ENCODE measurements at regions not wholly inside any gene's neighbourhood (a gene's known extent, or its start where the extent isn't known, plus 50 kb on each side); places are given as distances from the start of the nearest gene placed in this dataset.

- TF ChIP-seq CREB1 (IDR thresholded peaks at IDR 0.05; ENCODE audit: low read depth) (no peak), USF1 (IDR thresholded peaks at IDR 0.05) (no peak), FOXM1 (IDR thresholded peaks at IDR 0.05; ENCODE audit: borderline replicate concordance, low read depth) (no peak), EP300 (IDR thresholded peaks at IDR 0.05; ENCODE audit: borderline replicate concordance) (no peak), TEAD4 (IDR thresholded peaks at IDR 0.05) (no peak), ZBTB7A (IDR thresholded peaks at IDR 0.05; ENCODE audit: low read depth) (no peak), NFIC (IDR thresholded peaks at IDR 0.05) (no peak), RAD21 (IDR thresholded peaks at IDR 0.05; ENCODE audit: low read depth) (no peak), TAF1 (IDR thresholded peaks at IDR 0.05; ENCODE audit: low read depth) (no peak)
- TF ChIP-seq, protein P1, sequence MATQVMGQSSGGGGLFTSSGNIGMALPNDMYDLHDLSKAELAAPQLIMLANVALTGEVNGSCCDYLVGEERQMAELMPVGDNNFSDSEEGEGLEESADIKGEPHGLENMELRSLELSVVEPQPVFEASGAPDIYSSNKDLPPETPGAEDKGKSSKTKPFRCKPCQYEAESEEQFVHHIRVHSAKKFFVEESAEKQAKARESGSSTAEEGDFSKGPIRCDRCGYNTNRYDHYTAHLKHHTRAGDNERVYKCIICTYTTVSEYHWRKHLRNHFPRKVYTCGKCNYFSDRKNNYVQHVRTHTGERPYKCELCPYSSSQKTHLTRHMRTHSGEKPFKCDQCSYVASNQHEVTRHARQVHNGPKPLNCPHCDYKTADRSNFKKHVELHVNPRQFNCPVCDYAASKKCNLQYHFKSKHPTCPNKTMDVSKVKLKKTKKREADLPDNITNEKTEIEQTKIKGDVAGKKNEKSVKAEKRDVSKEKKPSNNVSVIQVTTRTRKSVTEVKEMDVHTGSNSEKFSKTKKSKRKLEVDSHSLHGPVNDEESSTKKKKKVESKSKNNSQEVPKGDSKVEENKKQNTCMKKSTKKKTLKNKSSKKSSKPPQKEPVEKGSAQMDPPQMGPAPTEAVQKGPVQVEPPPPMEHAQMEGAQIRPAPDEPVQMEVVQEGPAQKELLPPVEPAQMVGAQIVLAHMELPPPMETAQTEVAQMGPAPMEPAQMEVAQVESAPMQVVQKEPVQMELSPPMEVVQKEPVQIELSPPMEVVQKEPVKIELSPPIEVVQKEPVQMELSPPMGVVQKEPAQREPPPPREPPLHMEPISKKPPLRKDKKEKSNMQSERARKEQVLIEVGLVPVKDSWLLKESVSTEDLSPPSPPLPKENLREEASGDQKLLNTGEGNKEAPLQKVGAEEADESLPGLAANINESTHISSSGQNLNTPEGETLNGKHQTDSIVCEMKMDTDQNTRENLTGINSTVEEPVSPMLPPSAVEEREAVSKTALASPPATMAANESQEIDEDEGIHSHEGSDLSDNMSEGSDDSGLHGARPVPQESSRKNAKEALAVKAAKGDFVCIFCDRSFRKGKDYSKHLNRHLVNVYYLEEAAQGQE (IDR thresholded peaks at IDR 0.05; ENCODE audit: low read depth), result no peak
These were observed 904.2 kb upstream of the EDIL3 start for GRCh38 chr5:85288914-85289313.
